A549 (cell line): ENCODE measurements at regions not wholly inside any gene's neighbourhood (a gene's known extent, or its start where the extent isn't known, plus 50 kb on each side); places are given as distances from the start of the nearest gene placed in this dataset.

Experiments used
- CHD2 ChIP-seq: fragments of 150-350 bp; IDR thresholded peaks from 2 replicates; pipeline ENCODE4 v1.6.1; 2014; ENCODE audit warnings: low read length; ENCODE audit not compliant: partially characterized antibody
- ELK1 ChIP-seq: fragments of 150-350 bp; IDR thresholded peaks from 2 replicates; pipeline ENCODE4 v1.6.1; 2014; ENCODE audit warnings: low read depth, mild to moderate bottlenecking, low read length
- EP300 ChIP-seq, 2 experiments: fragments of >200 bp; sonication (Bioruptor Twin); formaldehyde crosslinking; IDR thresholded peaks; 2 replicates in 1 of 2; 3 replicates in 1 of 2; pipeline ENCODE4 v1.6.1; 2016 to 2017
- GATA3 ChIP-seq: IDR thresholded peaks from 2 replicates; pipeline ENCODE4 v1.6.1; 2012; ENCODE audit warnings: borderline replicate concordance
- JUNB ChIP-seq: fragments of >200 bp; sonication (Bioruptor Twin); formaldehyde crosslinking; IDR thresholded peaks from 2 replicates; pipeline ENCODE4 v1.6.1; 2016
- MAX ChIP-seq: IDR thresholded peaks from 2 replicates; pipeline ENCODE4 v1.6.1; 2012
- MYC ChIP-seq: IDR thresholded peaks from 2 replicates; pipeline ENCODE4 v1.6.1; 2012; ENCODE audit warnings: mild to moderate bottlenecking, inconsistent platforms, low read length, improper control_type of control experiment, borderline replicate concordance
- POLR2A ChIP-seq: IDR thresholded peaks from 2 replicates; pipeline ENCODE4 v1.6.1; 2012; ENCODE audit warnings: mild to moderate bottlenecking, low read length
- RAD21 ChIP-seq, 2 experiments: fragments of >200 bp in 1 of 2; sonication (Bioruptor Twin) in 1 of 2; formaldehyde crosslinking in 1 of 2; IDR thresholded peaks in 1 of 2; conservative IDR thresholded peaks in 1 of 2; 2 replicates in 1 of 2; 3 replicates in 1 of 2; pipeline ENCODE4 v1.6.1; 2012 to 2018; ENCODE audit warnings: inconsistent platforms in 1 of 2
- TFCP2L1 ChIP-seq: fragments of 250-450 bp; sonication (Bioruptor Pico); IDR thresholded peaks from 2 replicates; pipeline ENCODE4 v1.5.0; 2021; ENCODE audit warnings: mild to moderate bottlenecking
- TF ChIP-seq, protein P1 (sequence below): fragments of >200 bp; sonication (Bioruptor Twin); formaldehyde crosslinking; IDR thresholded peaks from 3 replicates; pipeline ENCODE4 v1.5.1; 2016

DNA sequence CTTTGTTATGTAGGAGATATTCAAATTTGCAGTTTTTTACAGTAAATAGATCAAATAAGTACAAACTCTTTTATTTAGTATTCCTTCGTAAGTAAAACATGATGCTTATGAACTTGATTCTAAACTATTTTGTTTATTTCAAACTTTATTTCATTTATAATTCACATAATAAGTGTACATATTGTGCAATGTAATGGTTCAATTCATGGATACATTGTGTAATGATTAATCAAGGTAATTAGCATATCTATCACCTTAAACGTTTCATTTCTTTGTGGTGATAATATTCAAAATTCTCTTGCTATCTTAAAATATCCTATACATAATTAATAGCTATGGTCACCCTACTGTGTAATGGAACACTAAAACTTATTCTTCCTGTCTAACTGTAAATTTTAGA is 525.9 kb upstream of the ZNF804A start:
- TF ChIP-seq, protein P1, sequence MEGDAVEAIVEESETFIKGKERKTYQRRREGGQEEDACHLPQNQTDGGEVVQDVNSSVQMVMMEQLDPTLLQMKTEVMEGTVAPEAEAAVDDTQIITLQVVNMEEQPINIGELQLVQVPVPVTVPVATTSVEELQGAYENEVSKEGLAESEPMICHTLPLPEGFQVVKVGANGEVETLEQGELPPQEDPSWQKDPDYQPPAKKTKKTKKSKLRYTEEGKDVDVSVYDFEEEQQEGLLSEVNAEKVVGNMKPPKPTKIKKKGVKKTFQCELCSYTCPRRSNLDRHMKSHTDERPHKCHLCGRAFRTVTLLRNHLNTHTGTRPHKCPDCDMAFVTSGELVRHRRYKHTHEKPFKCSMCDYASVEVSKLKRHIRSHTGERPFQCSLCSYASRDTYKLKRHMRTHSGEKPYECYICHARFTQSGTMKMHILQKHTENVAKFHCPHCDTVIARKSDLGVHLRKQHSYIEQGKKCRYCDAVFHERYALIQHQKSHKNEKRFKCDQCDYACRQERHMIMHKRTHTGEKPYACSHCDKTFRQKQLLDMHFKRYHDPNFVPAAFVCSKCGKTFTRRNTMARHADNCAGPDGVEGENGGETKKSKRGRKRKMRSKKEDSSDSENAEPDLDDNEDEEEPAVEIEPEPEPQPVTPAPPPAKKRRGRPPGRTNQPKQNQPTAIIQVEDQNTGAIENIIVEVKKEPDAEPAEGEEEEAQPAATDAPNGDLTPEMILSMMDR = no peak
- no peak for TF ChIP-seq POLR2A
- TF ChIP-seq TFCP2L1 = no peak
- no peak for TF ChIP-seq EP300 (IDR thresholded peaks at IDR 0.05)
- no peak for TF ChIP-seq RAD21 (conservative IDR thresholded peaks at IDR 0.05 in 1 of 2, IDR thresholded peaks at IDR 0.05 in 1 of 2)
- no peak for TF ChIP-seq GATA3
- no peak for TF ChIP-seq ELK1
- no peak for TF ChIP-seq JUNB
- TF ChIP-seq MYC = no peak
- TF ChIP-seq CHD2 = no peak
- TF ChIP-seq MAX = no peak
